ENCODE measurements at regions not wholly inside any gene's neighbourhood (a gene's known extent, or its start where the extent isn't known, plus 50 kb on each side); places are given as distances from the start of the nearest gene placed in this dataset.

DNA sequence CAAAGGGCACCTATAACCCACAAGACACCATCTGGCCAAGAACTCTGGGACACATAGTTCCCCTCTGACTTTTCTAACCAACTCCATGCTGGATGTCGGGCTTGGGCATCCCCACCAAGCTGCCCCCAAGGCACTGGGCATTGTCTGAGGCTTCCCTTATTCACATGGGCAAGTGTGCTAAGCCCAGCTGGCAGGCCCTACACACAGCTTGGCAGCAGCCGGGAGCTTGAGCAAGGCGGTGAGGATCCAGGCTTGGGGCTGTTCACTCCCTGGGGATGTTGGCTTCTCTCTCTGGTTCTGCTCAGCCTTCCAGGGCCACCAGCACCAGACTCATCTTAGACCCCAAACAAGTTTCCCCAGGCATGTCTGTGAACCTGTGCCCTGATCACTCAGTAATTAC, 138.3 kb upstream of the KAZN start:
- H3K4me3 ChIP-seq, result no peak overlapping the region
- H3K9me3 ChIP-seq, result no peaks in the 10 kb centered on the region
- no peak overlapping the region for H3K27ac ChIP-seq (replicated peaks in 1 of 4)
- H3K27me3 ChIP-seq, result peaks cover 0 to 5% (median 0%) of the 10 kb centered on the region in 4 donors
- no peaks in the 10 kb centered on the region for H3K36me3 ChIP-seq
- 76% methylated on average over 2 of the region's 3 CpGs for WGBS
- intact Hi-C loops (cut with DNase I), result no loop called here
- no peak for TF ChIP-seq POLR2A (IDR thresholded peaks at IDR 0.05; ENCODE audit: low read depth)
- TF ChIP-seq EP300 (IDR thresholded peaks at IDR 0.05), result no peak
- no peaks in the 10 kb centered on the region for H3K4me1 ChIP-seq
- DNase-seq (ENCODE audit: extremely low spot score), result no peak

DNA sequence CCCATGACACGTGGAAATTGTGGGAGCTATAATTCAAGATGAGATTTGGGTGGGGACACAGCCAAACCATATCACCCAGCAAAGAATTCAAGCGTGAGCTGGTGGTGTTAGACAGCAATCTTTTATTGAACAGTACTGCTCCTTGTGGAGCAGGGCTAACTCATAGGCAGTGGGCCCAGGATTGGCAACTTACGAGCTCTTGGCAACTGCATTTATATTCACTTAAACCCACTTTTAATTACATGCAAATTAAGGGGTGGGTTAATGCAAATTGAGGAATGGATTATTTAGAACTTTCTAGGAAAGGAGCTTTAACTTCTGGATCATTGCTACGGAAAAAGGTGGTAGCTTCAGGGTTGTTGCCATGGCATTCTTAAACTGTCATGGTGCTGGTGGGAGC, 135.6 kb upstream of the KAZN start:
- H3K4me1 ChIP-seq, result no peaks in the 10 kb centered on the region
- TF ChIP-seq EP300 (IDR thresholded peaks at IDR 0.05) (no peak), POLR2AphosphoS5 (IDR thresholded peaks at IDR 0.05) (no peak), POLR2A (IDR thresholded peaks at IDR 0.05; ENCODE audit: low read depth) (no peak)
- TF ChIP-seq, protein P1, sequence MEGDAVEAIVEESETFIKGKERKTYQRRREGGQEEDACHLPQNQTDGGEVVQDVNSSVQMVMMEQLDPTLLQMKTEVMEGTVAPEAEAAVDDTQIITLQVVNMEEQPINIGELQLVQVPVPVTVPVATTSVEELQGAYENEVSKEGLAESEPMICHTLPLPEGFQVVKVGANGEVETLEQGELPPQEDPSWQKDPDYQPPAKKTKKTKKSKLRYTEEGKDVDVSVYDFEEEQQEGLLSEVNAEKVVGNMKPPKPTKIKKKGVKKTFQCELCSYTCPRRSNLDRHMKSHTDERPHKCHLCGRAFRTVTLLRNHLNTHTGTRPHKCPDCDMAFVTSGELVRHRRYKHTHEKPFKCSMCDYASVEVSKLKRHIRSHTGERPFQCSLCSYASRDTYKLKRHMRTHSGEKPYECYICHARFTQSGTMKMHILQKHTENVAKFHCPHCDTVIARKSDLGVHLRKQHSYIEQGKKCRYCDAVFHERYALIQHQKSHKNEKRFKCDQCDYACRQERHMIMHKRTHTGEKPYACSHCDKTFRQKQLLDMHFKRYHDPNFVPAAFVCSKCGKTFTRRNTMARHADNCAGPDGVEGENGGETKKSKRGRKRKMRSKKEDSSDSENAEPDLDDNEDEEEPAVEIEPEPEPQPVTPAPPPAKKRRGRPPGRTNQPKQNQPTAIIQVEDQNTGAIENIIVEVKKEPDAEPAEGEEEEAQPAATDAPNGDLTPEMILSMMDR (IDR thresholded peaks at IDR 0.05), result no peak
- intact Hi-C loops (cut with DNase I), result no loop called here
- H3K4me3 ChIP-seq, result no peak overlapping the region
- peaks cover 0 to 5% (median 0%) of the 10 kb centered on the region in 4 donors for H3K27me3 ChIP-seq
- H3K9me3 ChIP-seq, result no peaks in the 10 kb centered on the region
- H3K36me3 ChIP-seq, result no peaks in the 10 kb centered on the region
- no peak for DNase-seq (ENCODE audit: extremely low spot score)
- H3K27ac ChIP-seq (replicated peaks in 1 of 4), result no peak overlapping the region
- 86% methylated on average over 4 of the region's 4 CpGs for WGBS

DNA sequence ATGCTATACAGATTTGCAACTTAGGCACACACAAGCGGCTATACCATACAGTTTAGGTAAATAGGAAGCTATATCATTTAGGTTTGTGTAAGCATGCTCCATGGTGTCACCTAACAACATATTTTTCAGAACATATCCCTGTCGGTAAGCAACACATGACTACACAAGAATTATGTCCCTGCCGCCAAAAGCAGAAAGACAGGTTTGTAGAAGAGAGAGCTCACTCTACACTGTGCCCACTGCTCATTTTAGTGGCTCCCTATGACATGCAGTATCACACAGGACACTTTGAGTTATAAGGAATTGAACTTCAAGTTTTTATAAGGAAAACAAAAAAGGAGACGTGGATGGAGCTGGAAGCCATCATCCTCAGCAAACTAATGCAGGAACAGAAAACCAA, 132.5 kb upstream of the KAZN start:
- H3K27ac ChIP-seq (replicated peaks in 1 of 4), result no peak overlapping the region
- H3K4me1 ChIP-seq, result no peaks in the 10 kb centered on the region
- no peak for TF ChIP-seq POLR2AphosphoS5 (IDR thresholded peaks at IDR 0.05)
- TF ChIP-seq POLR2A (IDR thresholded peaks at IDR 0.05; ENCODE audit: low read depth), result no peak
- TF ChIP-seq EP300 (IDR thresholded peaks at IDR 0.05), result no peak
- TF ChIP-seq, protein P1 (IDR thresholded peaks at IDR 0.05), result no peak
- no peaks in the 10 kb centered on the region for H3K9me3 ChIP-seq
- H3K27me3 ChIP-seq, result no peaks in the 10 kb centered on the region
- 82% methylated on average over 4 of the region's 4 CpGs for WGBS
- DNase-seq (ENCODE audit: extremely low spot score), result no peak
- H3K4me3 ChIP-seq, result no peak overlapping the region
- H3K36me3 ChIP-seq, result no peaks in the 10 kb centered on the region
- intact Hi-C loops (cut with DNase I), result no loop called here

DNA sequence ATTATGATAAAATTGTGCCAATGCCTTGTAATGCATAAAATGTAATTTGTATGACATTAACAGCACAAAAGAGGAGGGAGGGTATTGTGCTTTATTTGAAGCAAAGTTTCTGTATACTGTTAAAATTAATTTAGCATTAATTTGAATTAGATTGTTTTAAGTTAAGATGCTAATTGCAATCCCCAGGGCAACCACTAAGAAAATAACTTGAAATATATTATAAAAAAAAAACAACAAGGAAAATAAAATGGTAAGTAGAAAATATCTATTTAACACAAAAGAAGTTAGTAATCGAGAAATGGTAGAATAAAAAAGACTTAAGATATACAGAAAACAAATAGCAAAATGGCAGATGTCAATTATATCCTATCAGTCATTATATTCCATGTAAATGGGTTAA, 131.4 kb upstream of the KAZN start:
- Histone ChIP-seq H3K36me3 (no peaks in the 10 kb centered on the region), H3K4me1 (no peaks in the 10 kb centered on the region), H3K9me3 (no peaks in the 10 kb centered on the region), H3K27ac (replicated peaks in 1 of 4) (no peak overlapping the region), H3K27me3 (no peaks in the 10 kb centered on the region), H3K4me3 (no peak overlapping the region)
- TF ChIP-seq POLR2AphosphoS5 (IDR thresholded peaks at IDR 0.05) (no peak), POLR2A (IDR thresholded peaks at IDR 0.05; ENCODE audit: low read depth) (no peak), EP300 (IDR thresholded peaks at IDR 0.05) (no peak)
- TF ChIP-seq, protein P1 (IDR thresholded peaks at IDR 0.05), result peak in 1 of 3 experiments; percentile 10
- no peak for DNase-seq (ENCODE audit: extremely low spot score)
- intact Hi-C loops (cut with DNase I), result no loop called here
- 90% methylated on average over 1 of the region's 1 CpG for WGBS

DNA sequence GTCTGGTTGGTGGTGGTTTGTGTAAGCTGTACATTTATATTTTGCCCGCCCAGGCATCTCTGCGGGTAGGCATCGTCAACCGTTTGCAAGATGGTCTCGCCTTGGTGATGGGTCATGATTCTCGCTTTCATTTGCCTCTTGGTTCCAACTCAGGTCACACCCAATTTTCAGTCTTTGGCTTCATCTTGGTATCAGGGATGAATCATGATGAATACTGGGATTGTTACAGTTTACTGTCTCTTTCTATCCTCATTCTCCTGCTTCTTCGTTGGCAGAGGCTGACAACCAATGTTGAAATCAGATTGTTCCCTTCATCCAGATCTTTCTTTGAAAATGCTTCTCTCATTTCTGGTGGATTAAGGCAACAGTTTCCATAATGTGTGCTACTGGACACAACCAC, 129.7 kb upstream of the KAZN start:
- no peak for TF ChIP-seq EP300 (IDR thresholded peaks at IDR 0.05)
- TF ChIP-seq POLR2AphosphoS5 (IDR thresholded peaks at IDR 0.05), result no peak
- TF ChIP-seq, protein P1 (IDR thresholded peaks at IDR 0.05), result no peak
- no peak for TF ChIP-seq POLR2A (IDR thresholded peaks at IDR 0.05; ENCODE audit: low read depth)
- no peaks in the 10 kb centered on the region for H3K36me3 ChIP-seq
- no peaks in the 10 kb centered on the region for H3K27me3 ChIP-seq
- no peaks in the 10 kb centered on the region for H3K4me1 ChIP-seq
- H3K4me3 ChIP-seq, result no peak overlapping the region
- WGBS, result 91% methylated on average over 7 of the region's 7 CpGs
- intact Hi-C loops (cut with DNase I), result no loop called here
- DNase-seq (ENCODE audit: extremely low spot score), result no peak
- H3K9me3 ChIP-seq, result no peaks in the 10 kb centered on the region
- H3K27ac ChIP-seq (replicated peaks in 1 of 4), result no peak overlapping the region
